IgD-negative memory B cell (primary cell): ENCODE measurements at regions not wholly inside any gene's neighbourhood (a gene's known extent, or its start where the extent isn't known, plus 50 kb on each side); places are given as distances from the start of the nearest gene placed in this dataset.

Experiments
- H3K27ac Mint-ChIP-seq, 3 donors: one replicate each; pipeline ENCODE4 v1.8.0; 2020 to 2022; ENCODE audit warnings: mild to moderate bottlenecking in 3 of 3, mixed read lengths in 3 of 3, moderate library complexity in 1 of 3
- H3K27me3 Mint-ChIP-seq: one replicate; pipeline ENCODE4 v1.8.0; 2021; ENCODE audit warnings: mixed read lengths
- H3K36me3 Mint-ChIP-seq: one replicate; pipeline ENCODE4 v1.8.0; 2020; ENCODE audit warnings: mild to moderate bottlenecking, mixed read lengths
- H3K4me1 Mint-ChIP-seq, 3 donors: one replicate each; pipeline ENCODE4 v1.8.0; 2020 to 2022; ENCODE audit warnings: mixed read lengths in 3 of 3, mild to moderate bottlenecking in 1 of 3
- H3K4me3 Mint-ChIP-seq, 4 donors: one replicate each; pipeline ENCODE4 v1.8.0; 2020 to 2022; ENCODE audit warnings: mild to moderate bottlenecking in 4 of 4, mixed read lengths in 4 of 4, moderate library complexity in 3 of 4
- H3K9me3 Mint-ChIP-seq, 3 donors: one replicate each; pipeline ENCODE4 v1.8.0; 2020 to 2021; ENCODE audit warnings: mixed read lengths in 3 of 3, mild to moderate bottlenecking in 1 of 3

- H3K27ac Mint-ChIP-seq, result no peak overlapping the region
- H3K36me3 Mint-ChIP-seq, result no peaks in the 10 kb centered on the region
- no peaks in the 10 kb centered on the region for H3K4me1 Mint-ChIP-seq
- H3K9me3 Mint-ChIP-seq, result peaks cover 0 to 7% (median 0%) of the 10 kb centered on the region in 3 donors
- no peak overlapping the region for H3K4me3 Mint-ChIP-seq
- H3K27me3 Mint-ChIP-seq, result no peaks in the 10 kb centered on the region
Measured at GRCh38 chr13:103222683-103223082, 156.5 kb upstream of the SLC10A2 start.

- Mint-ChIP-seq H3K36me3 (no peaks in the 10 kb centered on the region), H3K4me1 (no peaks in the 10 kb centered on the region), H3K9me3 (peaks cover 0 to 5% (median 0%) of the 10 kb centered on the region in 3 donors), H3K27me3 (peaks cover 3% of the 10 kb centered on the region), H3K27ac (no peak overlapping the region), H3K4me3 (no peak overlapping the region)
Measured at GRCh38 chr13:103218253-103218652, 152.0 kb upstream of the SLC10A2 start.

- peaks cover 3% of the 10 kb centered on the region for H3K27me3 Mint-ChIP-seq
- no peaks in the 10 kb centered on the region for H3K36me3 Mint-ChIP-seq
- H3K27ac Mint-ChIP-seq, result no peak overlapping the region
- no peaks in the 10 kb centered on the region for H3K4me1 Mint-ChIP-seq
- H3K4me3 Mint-ChIP-seq, result no peak overlapping the region
- peaks cover 0 to 2% (median 1%) of the 10 kb centered on the region in 3 donors for H3K9me3 Mint-ChIP-seq
Measured at GRCh38 chr13:103213152-103213551, 146.9 kb upstream of the SLC10A2 start.

DNA sequence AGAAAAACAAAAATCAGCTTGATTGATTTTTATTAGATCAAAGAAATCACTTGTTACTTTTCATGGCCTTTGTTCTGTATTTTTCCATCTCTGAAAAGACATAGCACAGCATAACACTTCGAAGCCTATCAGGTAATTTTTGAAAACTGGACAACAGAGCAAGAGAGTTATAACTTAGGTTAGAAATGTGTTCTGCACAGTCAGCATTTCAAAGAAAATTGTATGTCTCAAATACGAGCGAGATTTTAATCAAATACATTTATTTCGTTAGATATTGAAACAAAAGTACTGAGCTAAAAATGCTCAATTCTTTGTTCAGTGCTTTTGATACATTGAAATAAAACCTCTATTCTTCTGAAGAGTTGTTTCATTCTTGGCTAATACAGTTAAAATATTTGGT, 144.1 kb upstream of the SLC10A2 start:
- Mint-ChIP-seq H3K27me3 (peaks cover under 1% of the 10 kb centered on the region), H3K4me1 (no peaks in the 10 kb centered on the region), H3K9me3 (peaks cover 0 to 2% (median 1%) of the 10 kb centered on the region in 3 donors), H3K4me3 (no peak overlapping the region), H3K27ac (no peak overlapping the region), H3K36me3 (no peaks in the 10 kb centered on the region)

- Mint-ChIP-seq H3K4me1 (no peaks in the 10 kb centered on the region), H3K27ac (no peak overlapping the region), H3K9me3 (peaks cover 0 to 11% (median 7%) of the 10 kb centered on the region in 3 donors), H3K27me3 (peaks cover 3% of the 10 kb centered on the region), H3K36me3 (no peaks in the 10 kb centered on the region), H3K4me3 (no peak overlapping the region)
Measured at GRCh38 chr13:103203735-103204330, 137.6 kb upstream of the SLC10A2 start.

DNA sequence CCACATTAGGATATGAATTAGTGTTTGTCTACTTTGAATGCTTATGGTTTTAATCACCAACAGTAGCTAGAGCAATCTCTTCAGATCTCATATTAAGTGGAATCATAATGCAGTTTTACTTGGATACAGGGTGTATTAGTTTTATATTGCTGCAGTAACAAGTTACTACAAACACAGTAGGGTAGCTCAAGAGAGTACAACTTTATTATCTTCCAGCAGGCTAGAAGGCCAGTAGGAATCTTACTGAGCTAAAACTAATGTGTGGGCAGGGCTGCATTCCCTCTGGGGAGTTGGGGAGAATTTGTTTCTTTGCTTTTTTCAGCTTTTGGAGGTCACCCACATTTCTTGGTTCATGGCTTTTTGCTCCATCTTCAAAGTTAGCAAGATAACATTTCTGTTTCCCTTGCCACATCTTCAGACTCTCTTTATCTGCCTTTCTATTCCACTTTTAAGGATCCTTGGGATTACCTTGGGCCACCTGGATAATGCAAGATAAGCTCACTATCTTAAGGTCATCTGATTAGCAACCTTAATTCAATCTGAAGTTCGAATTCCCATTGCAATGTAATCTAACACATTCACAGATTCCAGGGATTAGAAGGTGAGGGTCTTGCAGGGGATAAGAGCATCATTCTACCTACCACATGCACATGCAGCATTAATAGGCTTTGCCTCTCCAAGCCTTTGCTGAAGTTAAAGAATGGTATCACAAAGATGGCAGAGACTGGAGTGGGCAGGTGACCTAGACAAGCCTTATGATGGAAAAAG, 134.1 kb upstream of the SLC10A2 start:
- Mint-ChIP-seq H3K36me3 (no peaks in the 10 kb centered on the region), H3K27ac (no peak overlapping the region), H3K4me3 (no peak overlapping the region), H3K4me1 (no peaks in the 10 kb centered on the region), H3K9me3 (peaks cover 0 to 12% (median 7%) of the 10 kb centered on the region in 3 donors), H3K27me3 (peaks cover 4% of the 10 kb centered on the region)

DNA sequence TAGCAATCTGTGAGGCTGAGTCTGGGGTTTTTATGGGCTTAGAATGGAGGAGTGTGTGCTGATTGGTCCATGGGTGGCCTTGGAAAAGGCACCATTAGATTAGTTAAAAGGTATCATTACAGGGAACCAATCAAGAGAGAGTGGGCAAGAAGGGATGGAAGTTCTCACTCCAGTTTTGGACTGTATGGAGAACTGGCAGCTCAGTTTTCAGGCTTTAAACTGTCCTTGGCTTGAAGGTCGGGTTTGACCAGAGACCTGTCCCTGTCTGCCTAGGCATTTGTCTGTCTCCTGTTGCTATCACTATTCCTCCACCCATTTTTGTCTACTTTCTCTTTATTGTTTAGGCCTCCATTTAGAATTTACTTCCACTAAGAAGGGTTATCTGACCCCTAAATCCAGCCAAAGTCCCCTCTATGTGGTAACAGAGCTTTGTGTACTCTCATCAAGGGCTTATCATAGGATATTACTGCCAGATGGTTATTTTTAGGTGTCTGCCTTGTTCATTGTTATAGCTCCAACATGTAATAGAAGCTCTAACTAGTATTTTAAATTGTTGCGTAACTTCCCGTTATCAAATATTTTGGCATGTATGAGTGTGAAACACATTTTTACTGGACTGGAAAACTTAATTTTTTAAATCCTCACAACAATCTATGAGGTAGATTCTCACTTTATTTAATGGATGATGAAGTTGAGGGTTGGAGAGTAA, 133.3 kb upstream of the SLC10A2 start:
- peaks cover 0 to 12% (median 7%) of the 10 kb centered on the region in 3 donors for H3K9me3 Mint-ChIP-seq
- peaks cover 4% of the 10 kb centered on the region for H3K27me3 Mint-ChIP-seq
- H3K36me3 Mint-ChIP-seq, result no peaks in the 10 kb centered on the region
- H3K4me3 Mint-ChIP-seq, result no peak overlapping the region
- H3K4me1 Mint-ChIP-seq, result no peaks in the 10 kb centered on the region
- H3K27ac Mint-ChIP-seq, result no peak overlapping the region

- Mint-ChIP-seq H3K9me3 (peaks cover 0 to 10% (median 7%) of the 10 kb centered on the region in 3 donors), H3K4me3 (no peak overlapping the region), H3K27ac (no peak overlapping the region), H3K27me3 (peaks cover 6% of the 10 kb centered on the region), H3K4me1 (no peaks in the 10 kb centered on the region), H3K36me3 (no peaks in the 10 kb centered on the region)
Measured at GRCh38 chr13:103196356-103196755, 130.1 kb upstream of the SLC10A2 start.

DNA sequence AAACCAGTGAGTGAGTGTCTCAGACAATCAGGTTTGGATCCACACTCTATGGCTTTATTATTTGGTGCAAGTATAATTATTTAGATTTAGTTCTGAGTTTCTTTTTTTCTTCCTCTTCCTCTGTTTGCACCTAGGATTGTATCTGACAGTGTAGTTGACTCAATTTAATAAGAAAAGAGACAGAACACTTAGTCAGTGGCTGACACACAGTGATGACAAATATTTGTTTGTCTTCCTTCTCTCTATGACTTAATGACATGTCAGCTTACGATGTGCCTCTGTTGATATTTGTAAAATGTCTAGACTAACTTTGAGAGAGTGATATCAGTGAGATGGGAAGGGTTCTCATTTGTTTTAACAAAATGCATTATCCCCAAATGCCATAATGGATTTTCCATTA, 129.5 kb upstream of the SLC10A2 start:
- H3K4me3 Mint-ChIP-seq, result no peak overlapping the region
- H3K9me3 Mint-ChIP-seq, result peaks cover 0 to 10% (median 7%) of the 10 kb centered on the region in 3 donors
- peaks cover 6% of the 10 kb centered on the region for H3K27me3 Mint-ChIP-seq
- no peak overlapping the region for H3K27ac Mint-ChIP-seq
- no peaks in the 10 kb centered on the region for H3K4me1 Mint-ChIP-seq
- H3K36me3 Mint-ChIP-seq, result no peaks in the 10 kb centered on the region

DNA sequence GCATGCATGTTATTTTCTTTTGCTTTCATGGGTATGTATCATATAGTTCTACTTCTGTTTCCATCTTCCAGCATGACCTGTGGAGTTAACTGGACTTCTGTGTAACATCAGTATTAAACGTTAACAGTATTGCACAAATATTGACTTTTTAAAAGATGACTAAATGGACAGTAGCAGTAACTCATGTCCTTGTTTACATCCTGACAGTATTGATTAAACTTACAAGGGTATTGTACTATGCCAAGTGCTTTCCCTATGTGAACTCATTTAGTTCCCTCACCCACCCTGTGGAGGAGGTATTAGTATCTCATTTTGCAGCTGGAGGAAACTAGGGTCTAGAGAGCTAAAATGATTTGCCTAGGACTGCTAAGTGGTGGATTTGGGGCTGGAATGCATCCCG, 128.7 kb upstream of the SLC10A2 start:
- Mint-ChIP-seq H3K4me1 (no peaks in the 10 kb centered on the region), H3K4me3 (no peak overlapping the region), H3K9me3 (peaks cover 0 to 10% (median 6%) of the 10 kb centered on the region in 3 donors), H3K27ac (no peak overlapping the region), H3K36me3 (no peaks in the 10 kb centered on the region), H3K27me3 (peaks cover 6% of the 10 kb centered on the region)

GRCh38 chr13:103192511-103193135, 126.4 kb upstream of the SLC10A2 start:
- H3K4me3 Mint-ChIP-seq, result no peak overlapping the region
- H3K27me3 Mint-ChIP-seq, result peaks cover 2% of the 10 kb centered on the region
- H3K9me3 Mint-ChIP-seq, result no peaks in the 10 kb centered on the region
- no peaks in the 10 kb centered on the region for H3K36me3 Mint-ChIP-seq
- H3K4me1 Mint-ChIP-seq, result no peaks in the 10 kb centered on the region
- H3K27ac Mint-ChIP-seq, result no peak overlapping the region

GRCh38 chr13:103190841-103191240, 124.6 kb upstream of the SLC10A2 start:
- Mint-ChIP-seq H3K36me3 (no peaks in the 10 kb centered on the region), H3K4me3 (no peak overlapping the region), H3K27me3 (peaks cover 2% of the 10 kb centered on the region), H3K4me1 (no peaks in the 10 kb centered on the region), H3K27ac (no peak overlapping the region), H3K9me3 (no peaks in the 10 kb centered on the region)

- H3K27ac Mint-ChIP-seq, result no peak overlapping the region
Measured at GRCh38 chr13:103188713-103189326, 122.6 kb upstream of the SLC10A2 start.

GRCh38 chr13:103187721-103188156, 121.5 kb upstream of the SLC10A2 start:
- Mint-ChIP-seq H3K9me3 (no peaks in the 10 kb centered on the region), H3K27ac (no peak overlapping the region), H3K36me3 (no peaks in the 10 kb centered on the region), H3K27me3 (peaks cover 2% of the 10 kb centered on the region), H3K4me1 (no peaks in the 10 kb centered on the region), H3K4me3 (no peak overlapping the region)

More at GRCh38 chr13:103188713-103189326, 122.6 kb upstream of the SLC10A2 start:
- no peak overlapping the region for H3K4me3 Mint-ChIP-seq
- H3K4me1 Mint-ChIP-seq, result no peaks in the 10 kb centered on the region
- no peaks in the 10 kb centered on the region for H3K9me3 Mint-ChIP-seq
- H3K27me3 Mint-ChIP-seq, result peaks cover 2% of the 10 kb centered on the region
- H3K36me3 Mint-ChIP-seq, result no peaks in the 10 kb centered on the region

DNA sequence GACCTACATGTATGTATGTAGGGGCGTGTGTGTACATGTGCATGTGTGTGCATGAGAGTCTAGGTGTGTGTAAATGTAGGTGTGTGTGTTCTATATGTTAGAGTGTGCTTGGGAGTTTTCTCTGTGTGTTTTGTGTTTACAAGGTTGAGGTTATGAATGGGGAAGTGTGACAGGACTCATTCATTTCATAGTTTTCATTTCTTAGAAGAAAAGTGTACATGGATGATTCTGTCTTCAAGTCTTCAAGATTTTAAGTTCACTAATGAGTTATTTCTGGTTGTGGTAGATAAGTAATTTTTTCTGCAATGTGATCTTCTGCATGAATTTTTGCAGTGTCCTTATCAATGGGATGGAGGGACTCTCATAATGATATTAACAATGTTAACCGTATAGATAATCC, 118.2 kb upstream of the SLC10A2 start:
- Mint-ChIP-seq H3K4me1 (no peaks in the 10 kb centered on the region), H3K4me3 (no peak overlapping the region), H3K9me3 (no peaks in the 10 kb centered on the region), H3K27ac (no peak overlapping the region), H3K36me3 (no peaks in the 10 kb centered on the region), H3K27me3 (no peaks in the 10 kb centered on the region)
